22Rv1 (cell line): ENCODE measurements at regions not wholly inside any gene's neighbourhood (a gene's known extent, or its start where the extent isn't known, plus 50 kb on each side); places are given as distances from the start of the nearest gene placed in this dataset.

Source experiments
- H3K27ac ChIP-seq: fragments of 450-650 bp; 2 replicates; pipeline ENCODE4 v1.5.1; 2017
- ZFX ChIP-seq: fragments of 450-650 bp; IDR thresholded peaks from 2 replicates; pipeline ENCODE4 v1.6.1; 2017; ENCODE audit warnings: antibody characterized with exemption, borderline replicate concordance
- TF ChIP-seq, protein P1 (sequence below): fragments of 450-650 bp; IDR thresholded peaks from 2 replicates; pipeline ENCODE4 v1.5.1; 2017; ENCODE audit warnings: mild to moderate bottlenecking

DNA sequence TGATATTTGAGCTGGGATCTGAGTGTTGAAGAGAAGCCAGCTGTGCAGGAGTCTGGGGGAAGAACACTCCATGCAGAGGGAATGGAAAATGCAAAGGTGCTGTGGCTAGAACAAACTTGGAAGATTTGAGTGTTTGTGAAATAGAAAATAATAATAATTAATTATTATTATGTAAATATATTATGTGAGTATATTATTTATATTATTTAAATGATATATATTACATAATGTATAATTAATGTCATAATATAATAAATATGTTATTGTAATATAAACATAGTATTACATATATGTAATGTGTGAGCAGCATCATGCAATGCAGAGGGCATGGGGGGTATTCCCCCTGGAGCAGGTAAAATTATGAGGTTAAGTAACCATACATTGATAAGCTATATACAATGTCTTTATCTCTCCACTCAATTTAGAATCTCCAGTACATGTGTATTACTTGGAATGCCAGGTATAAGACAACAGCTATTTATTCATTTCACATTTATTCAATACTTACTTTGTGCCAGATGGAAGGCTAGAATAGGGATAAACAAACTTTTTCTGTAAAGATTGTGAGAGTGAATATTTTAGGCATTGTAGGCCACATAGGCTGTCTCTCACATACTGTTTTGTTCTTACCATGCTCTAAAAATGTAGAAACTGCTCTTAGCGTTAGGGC, 218.6 kb downstream of the MTHFS start:
- TF ChIP-seq, protein P1, sequence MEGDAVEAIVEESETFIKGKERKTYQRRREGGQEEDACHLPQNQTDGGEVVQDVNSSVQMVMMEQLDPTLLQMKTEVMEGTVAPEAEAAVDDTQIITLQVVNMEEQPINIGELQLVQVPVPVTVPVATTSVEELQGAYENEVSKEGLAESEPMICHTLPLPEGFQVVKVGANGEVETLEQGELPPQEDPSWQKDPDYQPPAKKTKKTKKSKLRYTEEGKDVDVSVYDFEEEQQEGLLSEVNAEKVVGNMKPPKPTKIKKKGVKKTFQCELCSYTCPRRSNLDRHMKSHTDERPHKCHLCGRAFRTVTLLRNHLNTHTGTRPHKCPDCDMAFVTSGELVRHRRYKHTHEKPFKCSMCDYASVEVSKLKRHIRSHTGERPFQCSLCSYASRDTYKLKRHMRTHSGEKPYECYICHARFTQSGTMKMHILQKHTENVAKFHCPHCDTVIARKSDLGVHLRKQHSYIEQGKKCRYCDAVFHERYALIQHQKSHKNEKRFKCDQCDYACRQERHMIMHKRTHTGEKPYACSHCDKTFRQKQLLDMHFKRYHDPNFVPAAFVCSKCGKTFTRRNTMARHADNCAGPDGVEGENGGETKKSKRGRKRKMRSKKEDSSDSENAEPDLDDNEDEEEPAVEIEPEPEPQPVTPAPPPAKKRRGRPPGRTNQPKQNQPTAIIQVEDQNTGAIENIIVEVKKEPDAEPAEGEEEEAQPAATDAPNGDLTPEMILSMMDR = no peak
- no peak for TF ChIP-seq ZFX
- H3K27ac ChIP-seq = no peak overlapping the region

- no peak overlapping the region for H3K27ac ChIP-seq
Measured at GRCh38 chr15:79680720-79681119, 216.1 kb downstream of the MTHFS start.

GRCh38 chr15:79682285-79682684, 214.5 kb downstream of the MTHFS start:
- TF ChIP-seq ZFX = no peak
- TF ChIP-seq, protein P1 = no peak
- H3K27ac ChIP-seq = no peak overlapping the region

More at GRCh38 chr15:79680720-79681119, 216.1 kb downstream of the MTHFS start:
- TF ChIP-seq, protein P1 = no peak
- TF ChIP-seq ZFX = no peak

DNA sequence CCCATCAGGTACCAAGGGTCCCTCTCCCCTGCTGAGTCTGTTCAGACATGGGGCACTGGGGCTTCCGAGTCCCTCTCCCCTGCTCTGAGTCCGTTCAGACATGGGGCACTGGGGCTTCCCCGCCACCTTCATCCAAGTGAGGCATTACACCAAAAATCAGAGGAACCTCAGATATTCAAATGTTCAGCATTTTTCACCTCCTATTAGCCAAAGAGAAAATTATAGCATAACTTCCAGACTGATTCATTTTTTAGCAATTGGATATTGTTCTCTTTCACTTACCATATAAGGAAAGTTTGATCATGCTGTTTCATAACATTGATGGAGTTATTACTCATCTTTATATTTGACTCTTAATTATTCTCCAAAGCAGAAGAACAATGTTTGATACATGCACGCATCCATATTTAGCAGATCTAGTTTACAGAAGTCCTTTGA, 213.9 kb downstream of the MTHFS start:
- H3K27ac ChIP-seq = no peak overlapping the region
- TF ChIP-seq, protein P1 = no peak
- TF ChIP-seq ZFX = no peak

- no peak overlapping the region for H3K27ac ChIP-seq
Measured at GRCh38 chr15:79689030-79689429, 207.8 kb downstream of the MTHFS start.

GRCh38 chr15:79700951-79701480, 195.8 kb downstream of the MTHFS start:
- no peak overlapping the region for H3K27ac ChIP-seq
- TF ChIP-seq, protein P1 = no peak
- no peak for TF ChIP-seq ZFX

More at GRCh38 chr15:79689030-79689429, 207.8 kb downstream of the MTHFS start:
- TF ChIP-seq, protein P1 = no peak
- no peak for TF ChIP-seq ZFX

- TF ChIP-seq, protein P1 = no peak
- TF ChIP-seq ZFX = no peak
- H3K27ac ChIP-seq = no peak overlapping the region
Measured at GRCh38 chr15:79702621-79703020, 194.2 kb downstream of the MTHFS start.
